COLO668 (cell line): ENCODE measurements at regions not wholly inside any gene's neighbourhood (a gene's known extent, or its start where the extent isn't known, plus 50 kb on each side); places are given as distances from the start of the nearest gene placed in this dataset.
A peak's percentile ranks its signal among the peaks of the same experiment; 100 is the strongest.

Experiments used
- DNase-seq: peaks from one replicate; lab custom pipeline; 2025; ENCODE audit not compliant: unreplicated experiment; lab: John Stamatoyannopoulos, UW

- no peak for DNase-seq
Measured at GRCh38 chr11:70486731-70487130, 88.4 kb downstream of the CTTN start.

- DNase-seq = no peak
Measured at GRCh38 chr11:70487160-70487559, 88.8 kb downstream of the CTTN start.

GRCh38 chr11:70487756-70488155 is 89.4 kb downstream of the CTTN start:
- no peak for DNase-seq

- DNase-seq = no peak
Measured at GRCh38 chr11:70488171-70488703, 89.9 kb downstream of the CTTN start.

- DNase-seq = no peak
Measured at GRCh38 chr11:70489276-70489675, 90.9 kb downstream of the CTTN start.

- no peak for DNase-seq
Measured at GRCh38 chr11:70490208-70490607, 91.9 kb downstream of the CTTN start.

- no peak for DNase-seq
Measured at GRCh38 chr11:70490723-70491558, 92.6 kb downstream of the CTTN start.

- DNase-seq = no peak
Measured at GRCh38 chr11:70491696-70492472, 93.6 kb downstream of the CTTN start.

GRCh38 chr11:70493089-70493474 is 94.8 kb downstream of the CTTN start:
- DNase-seq = no peak

- no peak for DNase-seq
Measured at GRCh38 chr11:70493891-70494290, 95.6 kb downstream of the CTTN start.

- DNase-seq = no peak
Measured at GRCh38 chr11:70494559-70495350, 96.4 kb downstream of the CTTN start.

- peak; percentile 32 for DNase-seq
Measured at GRCh38 chr11:70495351-70496310, 97.3 kb downstream of the CTTN start.

GRCh38 chr11:70496591-70497535 is 98.5 kb downstream of the CTTN start:
- DNase-seq = no peak

GRCh38 chr11:70497536-70498075 is 99.3 kb downstream of the CTTN start:
- DNase-seq = no peak

GRCh38 chr11:70498171-70498571 is 99.8 kb downstream of the CTTN start:
- no peak for DNase-seq

GRCh38 chr11:70498976-70499801 is 100.9 kb downstream of the CTTN start:
- DNase-seq = no peak

GRCh38 chr11:70500076-70500847 is 101.9 kb downstream of the CTTN start:
- no peak for DNase-seq
